Psoas muscle (tissue), 7 donors: ENCODE measurements at regions not wholly inside any gene's neighbourhood (a gene's known extent, or its start where the extent isn't known, plus 50 kb on each side); places are given as distances from the start of the nearest gene placed in this dataset.
A peak's percentile ranks its signal among the peaks of the same experiment; 100 is the strongest.
"Not testable (repeated sequence)": the region's sequence is repeated elsewhere in the genome, so short reads cannot be mapped to it uniquely, and the experiment has no call there.

Experiments used
- ATAC-seq, 4 donors: fragments of 200-7000 bp; cut with Tn5 transposase; one replicate each; pipeline ENCODE4 v1.9.1; 2020; ENCODE audit warnings: moderate library complexity in 3 of 4, mild to moderate bottlenecking in 2 of 4
- DNase-seq, 2 donors: peaks; one replicate each; pipeline ENCODE4 v3.0.0-alpha.2; 2020
- H3K27ac ChIP-seq: fragments of 200-600 bp; one replicate; pipeline ENCODE4 v1.8.0; 2022
- H3K27me3 ChIP-seq, 3 donors: fragments of 200-600 bp in 1 of 3; one replicate each; pipeline versions ENCODE4 v1.6.1 to v1.8.0; 2013 to 2022; ENCODE audit warnings: low read length in 2 of 3, mild to moderate bottlenecking in 2 of 3, moderate library complexity in 1 of 3; ENCODE audit not compliant: insufficient read depth in 3 of 3
- H3K36me3 ChIP-seq, 2 donors: fragments of 200-600 bp in 1 of 2; one replicate each; pipeline versions ENCODE4 v1.6.1 to v1.8.0; 2013 to 2022; ENCODE audit warnings: low read depth in 1 of 2, mild to moderate bottlenecking in 1 of 2, moderate library complexity in 1 of 2; ENCODE audit not compliant: insufficient read depth in 1 of 2
- H3K4me1 ChIP-seq: fragments of 200-600 bp; one replicate; pipeline ENCODE4 v1.8.0; 2022
- H3K4me3 ChIP-seq: fragments of 200-600 bp; one replicate; pipeline ENCODE4 v1.8.0; 2022; ENCODE audit warnings: mild to moderate bottlenecking
- H3K9me3 ChIP-seq: fragments of 200-600 bp; one replicate; pipeline ENCODE4 v1.8.0; 2022
- CTCF ChIP-seq: fragments of 200-600 bp; IDR thresholded peaks from one replicate; pipeline ENCODE4 v1.8.0; 2022; ENCODE audit warnings: antibody characterized with exemption
- WGBS, 3 donors: extraction: QIAGEN DNeasy Blood & Tissue Kit; methylation state at CpG; one replicate each; pipeline versions ENCODE4 v1.1.6 to v1.1.7; 2013; 5-methylcytosine and 5-hydroxymethylcytosine counted together
- intact Hi-C, 2 donors: fragments of 100-400 bp; cut with DNase I; formaldehyde crosslinking; loops; one replicate each; pipeline versions ENCODE4 v1.11.0 to v1.14.2; 2022
- donor health status: healthy with polysubstance abuse.
- donor health status: DM: no; HTN: no; CAD: no; lungs with moderate emphysema.
- donor health status: Bipolar disorder and iron deficiency.
- donor health status: healthy.
- donor health status: DM: yes; HTN: yes; CAD: no.
- donor health status: DM: no; HTN: no; CAD: no.
- donor health status: DM: yes; HTN: yes; CAD: no.

- Histone ChIP-seq H3K9me3 (no peaks in the 10 kb centered on the region), H3K27ac (no peak overlapping the region), H3K4me3 (no peak overlapping the region), H3K36me3 (no peaks in the 10 kb centered on the region), H3K4me1 (no peaks in the 10 kb centered on the region), H3K27me3 (no peaks in the 10 kb centered on the region)
- DNase-seq (no peak), ATAC-seq (no peak)
- WGBS, 3 donors, result 81 to 87% (median 85%) methylated on average over 2 of the region's 2 CpGs
- intact Hi-C loops, result no loop called here
- TF ChIP-seq CTCF, result no peak
These were observed 120.2 kb upstream of the NCAM2 start for GRCh38 chr21:20877976-20878375.

GRCh38 chr21:20882462-20883407, 115.5 kb upstream of the NCAM2 start:
- intact Hi-C loops, result no loop called here
- H3K27me3 ChIP-seq, result no peaks in the 10 kb centered on the region
- H3K9me3 ChIP-seq, result no peaks in the 10 kb centered on the region
- DNase-seq, result no peak
- peak; percentile 21 for TF ChIP-seq CTCF
- no peaks in the 10 kb centered on the region for H3K36me3 ChIP-seq
- WGBS, 3 donors, result 45 to 57% (median 47%) methylated on average over 9 of the region's 9 CpGs
- no peak overlapping the region for H3K4me3 ChIP-seq
- no peaks in the 10 kb centered on the region for H3K4me1 ChIP-seq
- no peak for ATAC-seq
- no peak overlapping the region for H3K27ac ChIP-seq

GRCh38 chr21:20883408-20883800, 114.8 kb upstream of the NCAM2 start:
- intact Hi-C loops, result no loop called here
- no peak for ATAC-seq
- DNase-seq, result no peak
- Histone ChIP-seq H3K27me3 (no peaks in the 10 kb centered on the region), H3K9me3 (no peaks in the 10 kb centered on the region), H3K27ac (no peak overlapping the region), H3K36me3 (no peaks in the 10 kb centered on the region), H3K4me1 (no peaks in the 10 kb centered on the region), H3K4me3 (no peak overlapping the region)
- 72 to 74% (median 73%) methylated on average over 4 of the region's 4 CpGs for WGBS, 3 donors
- no peak for TF ChIP-seq CTCF

- ATAC-seq (no peak), DNase-seq (no peak)
- Histone ChIP-seq H3K27me3 (no peaks in the 10 kb centered on the region), H3K4me3 (no peak overlapping the region), H3K4me1 (no peaks in the 10 kb centered on the region), H3K9me3 (no peaks in the 10 kb centered on the region), H3K36me3 (no peaks in the 10 kb centered on the region), H3K27ac (no peak overlapping the region)
- intact Hi-C loops, result no loop called here
- 15 to 24% (median 15%) methylated on average over 2 of the region's 2 CpGs for WGBS, 3 donors
- no peak for TF ChIP-seq CTCF
These were observed 95.7 kb upstream of the NCAM2 start for GRCh38 chr21:20902511-20902910.

- no peak for ATAC-seq
- intact Hi-C loops, result no loop called here
These were observed 95.2 kb upstream of the NCAM2 start for GRCh38 chr21:20902998-20903397.

GRCh38 chr21:20927555-20927954, 70.7 kb upstream of the NCAM2 start:
- WGBS, 3 donors, result 91 to 95% (median 91%) methylated on average over 13 of the region's 13 CpGs

More at GRCh38 chr21:20902998-20903397, 95.2 kb upstream of the NCAM2 start:
- Histone ChIP-seq H3K27ac (no peak overlapping the region), H3K27me3 (no peaks in the 10 kb centered on the region), H3K4me3 (no peak overlapping the region), H3K4me1 (no peaks in the 10 kb centered on the region), H3K36me3 (no peaks in the 10 kb centered on the region), H3K9me3 (no peaks in the 10 kb centered on the region)
- DNase-seq, result no peak
- no peak for TF ChIP-seq CTCF

More at GRCh38 chr21:20927555-20927954, 70.7 kb upstream of the NCAM2 start:
- H3K36me3 ChIP-seq, DNase-seq, intact Hi-C loops, H3K27me3 ChIP-seq, ATAC-seq, H3K4me3 ChIP-seq, H3K4me1 ChIP-seq, H3K9me3 ChIP-seq, H3K27ac ChIP-seq: not testable (repeated sequence)
